Peyer's patch (tissue), 4 donors: ENCODE measurements at regions not wholly inside any gene's neighbourhood (a gene's known extent, or its start where the extent isn't known, plus 50 kb on each side); places are given as distances from the start of the nearest gene placed in this dataset.

ENCODE experiments used
- CTCF ChIP-seq, 6 experiments: fragments of 450-650 bp in 4 of 6; fragments of 200-600 bp in 2 of 6; sonication (generic) in 1 of 6; IDR thresholded peaks; one replicate each; pipeline ENCODE4 v1.5.1; 2017 to 2019; ENCODE audit warnings: antibody characterized with exemption in 6 of 6, mild to moderate bottlenecking in 3 of 6, moderate library complexity in 1 of 6
- POLR2A ChIP-seq, 2 donors: fragments of 450-650 bp; IDR thresholded peaks; one replicate each; pipeline ENCODE4 v1.5.1; 2017; ENCODE audit warnings: antibody characterized with exemption in 2 of 2, mild to moderate bottlenecking in 2 of 2, moderate library complexity in 2 of 2

- TF ChIP-seq POLR2A (IDR thresholded peaks at IDR 0.05) (no peak), CTCF (IDR thresholded peaks at IDR 0.05) (no peak)
These were observed 145.5 kb downstream of the PCDH7 start for GRCh38 chr4:30865691-30866090.
